ENCODE measurements at regions not wholly inside any gene's neighbourhood (a gene's known extent, or its start where the extent isn't known, plus 50 kb on each side); places are given as distances from the start of the nearest gene placed in this dataset.

- H3K4me1 ChIP-seq (ENCODE audit: insufficient read depth, low read length): no peaks in the 10 kb centered on the region
- ChIA-PET POLR2A (ENCODE audit: partially characterized antibody) (no interaction called here), CTCF (ENCODE audit: partially characterized antibody) (no interaction called here)
- intact Hi-C loops (cut with micrococcal nuclease): no loop called here
- H3K9me3 Mint-ChIP-seq: peaks cover 0 to 1% (median 0%) of the 10 kb centered on the region in 8 donors
- H3K4me3 ChIP-seq (ENCODE audit: low read length in 2 of 2): no peak overlapping the region
- H3K27ac ChIP-seq (ENCODE audit: low read depth, low read length): no peak overlapping the region
- no peaks in the 10 kb centered on the region for H3K36me3 Mint-ChIP-seq
- peaks cover 10 to 14% of the 10 kb centered on the region in 2 donors for H3K27me3 Mint-ChIP-seq
- H3K27me3 ChIP-seq (ENCODE audit: insufficient read depth, low read length): no peaks in the 10 kb centered on the region
- DNase-seq: no peak
- H3K9me3 ChIP-seq (ENCODE audit: control insufficient read depth in 1 of 2, low read length in 2 of 2): no peaks in the 10 kb centered on the region
- H3K36me3 ChIP-seq (ENCODE audit: insufficient read depth, low read length): no peaks in the 10 kb centered on the region
- no peak overlapping the region for H3K4me3 Mint-ChIP-seq
- H3K4me1 Mint-ChIP-seq: no peaks in the 10 kb centered on the region
- H3K27ac Mint-ChIP-seq: no peak overlapping the region
These were observed 86.5 kb upstream of the GRB10 start for GRCh38 chr7:50869108-50869725.

DNA sequence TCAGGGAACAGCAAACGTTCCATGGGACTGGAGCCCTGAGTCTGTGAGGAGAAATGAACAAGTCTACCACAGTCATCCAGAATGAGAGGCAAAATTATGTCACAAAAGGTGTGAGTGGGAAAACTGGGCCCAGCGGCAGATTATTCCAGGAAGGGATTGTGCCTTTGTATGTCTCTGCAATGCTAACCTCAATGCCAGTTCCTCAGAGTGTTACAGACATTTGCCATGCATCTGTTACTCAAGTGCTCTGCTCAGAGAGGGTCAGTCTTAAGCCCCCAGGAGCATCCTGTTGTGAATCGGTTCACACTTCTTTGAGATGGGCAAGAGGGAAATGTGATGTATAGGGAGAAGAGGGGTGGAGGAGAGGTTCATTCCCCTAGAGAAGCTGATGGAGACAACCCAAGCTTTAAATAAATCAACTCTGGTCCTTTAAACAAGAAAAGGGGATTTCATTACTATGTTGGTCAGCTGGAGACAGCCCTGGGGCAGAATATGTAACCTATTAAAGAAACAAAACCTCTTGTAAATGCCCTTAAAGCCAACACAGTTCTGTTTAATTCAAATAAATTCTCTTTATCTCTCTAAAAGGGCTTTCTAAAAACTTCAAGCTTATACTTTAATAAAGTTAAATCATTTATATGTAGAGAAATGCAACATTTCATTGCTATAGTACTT, 85.9 kb upstream of the GRB10 start:
- Mint-ChIP-seq H3K4me3 (no peak overlapping the region), H3K9me3 (peaks cover 0 to 1% (median 0%) of the 10 kb centered on the region in 8 donors), H3K4me1 (no peaks in the 10 kb centered on the region), H3K27me3 (peaks cover 8 to 11% of the 10 kb centered on the region in 2 donors), H3K27ac (no peak overlapping the region), H3K36me3 (no peaks in the 10 kb centered on the region)
- H3K4me1 ChIP-seq (ENCODE audit: insufficient read depth, low read length): no peaks in the 10 kb centered on the region
- CTCF ChIA-PET (ENCODE audit: partially characterized antibody): no interaction called here
- no peaks in the 10 kb centered on the region for H3K36me3 ChIP-seq (ENCODE audit: insufficient read depth, low read length)
- H3K4me3 ChIP-seq (ENCODE audit: low read length in 2 of 2): no peak overlapping the region
- no peak overlapping the region for H3K27ac ChIP-seq (ENCODE audit: low read depth, low read length)
- intact Hi-C loops (cut with micrococcal nuclease): no loop called here
- DNase-seq: no peak
- H3K27me3 ChIP-seq (ENCODE audit: insufficient read depth, low read length): no peaks in the 10 kb centered on the region
- POLR2A ChIA-PET (ENCODE audit: partially characterized antibody): no interaction called here
- no peaks in the 10 kb centered on the region for H3K9me3 ChIP-seq (ENCODE audit: control insufficient read depth in 1 of 2, low read length in 2 of 2)

- peaks cover 5% of the 10 kb centered on the region in 2 donors for H3K27me3 Mint-ChIP-seq
These were observed 84.3 kb upstream of the GRB10 start for GRCh38 chr7:50867034-50867356.

DNA sequence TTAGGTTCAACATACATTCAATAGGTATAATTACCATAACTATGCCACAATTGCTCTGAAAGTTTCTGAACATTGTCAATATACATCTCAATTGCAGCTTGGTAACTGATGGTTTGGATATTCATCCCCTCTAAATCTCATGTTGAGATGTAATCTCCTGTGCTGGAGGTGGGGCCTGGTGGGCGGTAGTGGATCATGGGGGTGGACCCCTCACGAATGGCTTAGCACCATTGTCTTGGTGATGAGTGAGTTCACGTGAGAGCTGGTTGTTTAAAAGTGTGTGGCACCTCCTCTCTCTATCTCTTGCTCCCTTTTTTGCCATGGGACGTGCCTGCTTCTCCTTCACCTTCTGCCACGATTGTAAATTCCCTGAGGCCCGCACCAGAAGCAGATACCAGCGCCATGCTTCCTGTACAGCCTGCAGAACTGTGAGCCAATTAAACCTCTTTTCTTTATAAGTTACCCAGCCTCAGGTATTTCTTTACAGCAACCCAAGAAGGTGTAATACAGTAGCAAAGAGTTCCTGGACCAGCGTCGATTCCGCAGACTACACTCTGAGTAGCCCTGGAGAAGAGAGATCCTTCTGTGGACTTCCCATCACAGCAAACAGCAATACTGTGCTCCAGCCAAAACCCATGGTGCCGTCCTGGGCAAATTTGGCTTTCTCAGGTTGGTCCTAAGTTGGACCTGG, 83.8 kb upstream of the GRB10 start:
- no peak for DNase-seq
- peaks cover 0 to 1% (median 0%) of the 10 kb centered on the region in 8 donors for H3K9me3 Mint-ChIP-seq
- ChIA-PET CTCF (ENCODE audit: partially characterized antibody) (no interaction called here), POLR2A (ENCODE audit: partially characterized antibody) (no interaction called here)
- Histone ChIP-seq H3K27me3 (ENCODE audit: insufficient read depth, low read length) (no peaks in the 10 kb centered on the region), H3K4me1 (ENCODE audit: insufficient read depth, low read length) (no peaks in the 10 kb centered on the region), H3K27ac (ENCODE audit: low read depth, low read length) (no peak overlapping the region), H3K9me3 (ENCODE audit: control insufficient read depth in 1 of 2, low read length in 2 of 2) (no peaks in the 10 kb centered on the region), H3K36me3 (ENCODE audit: insufficient read depth, low read length) (no peaks in the 10 kb centered on the region), H3K4me3 (ENCODE audit: low read length in 2 of 2) (no peak overlapping the region)
- intact Hi-C loops (cut with micrococcal nuclease): no loop called here
- H3K4me3 Mint-ChIP-seq: no peak overlapping the region
- no peak overlapping the region for H3K27ac Mint-ChIP-seq
- peaks cover 0 to 3% of the 10 kb centered on the region in 2 donors for H3K27me3 Mint-ChIP-seq
- H3K36me3 Mint-ChIP-seq: no peaks in the 10 kb centered on the region
- H3K4me1 Mint-ChIP-seq: peaks cover 0 to 2% (median under 1%) of the 10 kb centered on the region in 4 donors

More at GRCh38 chr7:50867034-50867356, 84.3 kb upstream of the GRB10 start:
- ChIA-PET POLR2A (ENCODE audit: partially characterized antibody) (no interaction called here), CTCF (ENCODE audit: partially characterized antibody) (no interaction called here)
- H3K27me3 ChIP-seq (ENCODE audit: insufficient read depth, low read length): no peaks in the 10 kb centered on the region
- no peak overlapping the region for H3K4me3 Mint-ChIP-seq
- H3K36me3 Mint-ChIP-seq: no peaks in the 10 kb centered on the region
- no peaks in the 10 kb centered on the region for H3K9me3 ChIP-seq (ENCODE audit: control insufficient read depth in 1 of 2, low read length in 2 of 2)
- no peaks in the 10 kb centered on the region for H3K36me3 ChIP-seq (ENCODE audit: insufficient read depth, low read length)
- no peak overlapping the region for H3K27ac ChIP-seq (ENCODE audit: low read depth, low read length)
- peaks cover 0 to 2% (median under 1%) of the 10 kb centered on the region in 4 donors for H3K4me1 Mint-ChIP-seq
- H3K9me3 Mint-ChIP-seq: peaks cover 0 to 1% (median 0%) of the 10 kb centered on the region in 8 donors
- intact Hi-C loops (cut with micrococcal nuclease): no loop called here
- H3K4me3 ChIP-seq (ENCODE audit: low read length in 2 of 2): no peak overlapping the region
- DNase-seq: no peak
- H3K27ac Mint-ChIP-seq: no peak overlapping the region
- no peaks in the 10 kb centered on the region for H3K4me1 ChIP-seq (ENCODE audit: insufficient read depth, low read length)

DNA sequence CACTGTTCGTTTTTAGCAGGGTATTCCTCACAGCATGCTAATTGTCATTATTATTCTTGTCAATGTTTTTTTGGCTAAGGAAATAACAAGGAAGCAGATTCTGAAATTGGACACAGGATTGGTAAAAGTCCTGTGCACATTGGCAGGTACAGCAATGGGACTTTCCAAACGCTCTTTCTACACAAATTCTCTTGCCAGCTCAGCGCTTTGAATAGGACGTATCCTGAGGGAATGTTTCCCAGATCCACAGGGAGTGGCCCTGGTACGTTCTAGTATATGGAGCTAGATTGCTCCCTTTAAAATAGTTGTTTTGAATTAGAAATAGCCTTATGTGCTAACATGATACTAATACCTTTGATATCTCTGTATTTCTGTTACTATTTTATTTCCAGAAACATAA, 82.8 kb upstream of the GRB10 start:
- no peaks in the 10 kb centered on the region for H3K9me3 ChIP-seq (ENCODE audit: control insufficient read depth in 1 of 2, low read length in 2 of 2)
- Mint-ChIP-seq H3K27me3 (peaks cover 0 to 3% of the 10 kb centered on the region in 2 donors), H3K9me3 (peaks cover 0 to 1% (median 0%) of the 10 kb centered on the region in 8 donors), H3K4me3 (no peak overlapping the region), H3K36me3 (no peaks in the 10 kb centered on the region), H3K27ac (no peak overlapping the region), H3K4me1 (peaks cover 0 to 2% (median under 1%) of the 10 kb centered on the region in 4 donors)
- intact Hi-C loops (cut with micrococcal nuclease): no loop called here
- no peaks in the 10 kb centered on the region for H3K36me3 ChIP-seq (ENCODE audit: insufficient read depth, low read length)
- no peak overlapping the region for H3K27ac ChIP-seq (ENCODE audit: low read depth, low read length)
- no peaks in the 10 kb centered on the region for H3K4me1 ChIP-seq (ENCODE audit: insufficient read depth, low read length)
- H3K27me3 ChIP-seq (ENCODE audit: insufficient read depth, low read length): no peaks in the 10 kb centered on the region
- CTCF ChIA-PET (ENCODE audit: partially characterized antibody): no interaction called here
- H3K4me3 ChIP-seq (ENCODE audit: low read length in 2 of 2): no peak overlapping the region
- DNase-seq: no peak
- POLR2A ChIA-PET (ENCODE audit: partially characterized antibody): no interaction called here

DNA sequence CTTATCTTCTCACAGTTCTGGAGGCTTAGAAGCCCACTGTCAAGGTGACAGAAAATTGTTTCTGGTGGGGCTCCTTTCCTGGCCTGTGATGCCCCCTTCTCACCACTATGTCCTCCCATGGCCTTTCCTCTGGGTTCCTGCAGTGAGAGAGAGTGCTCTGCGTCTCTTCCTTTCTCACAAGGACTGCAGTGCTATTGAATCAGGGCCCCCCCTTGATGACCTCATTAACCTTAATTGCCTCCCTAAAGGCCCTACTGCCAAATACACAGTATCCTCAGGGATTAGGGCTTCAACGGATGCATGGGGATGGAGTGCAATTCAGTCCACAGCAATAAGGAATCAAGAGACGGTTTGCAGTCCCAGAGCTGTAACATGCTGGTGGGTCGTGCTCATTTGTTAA, 82.0 kb upstream of the GRB10 start:
- no peak for DNase-seq
- ChIA-PET CTCF (ENCODE audit: partially characterized antibody) (no interaction called here), POLR2A (ENCODE audit: partially characterized antibody) (no interaction called here)
- H3K27ac ChIP-seq (ENCODE audit: low read depth, low read length): no peak overlapping the region
- no peak overlapping the region for H3K4me3 Mint-ChIP-seq
- H3K27me3 Mint-ChIP-seq: peaks cover 0 to 3% of the 10 kb centered on the region in 2 donors
- peaks cover 0 to 1% (median 0%) of the 10 kb centered on the region in 8 donors for H3K9me3 Mint-ChIP-seq
- H3K36me3 Mint-ChIP-seq: no peaks in the 10 kb centered on the region
- H3K4me3 ChIP-seq (ENCODE audit: low read length in 2 of 2): no peak overlapping the region
- H3K9me3 ChIP-seq (ENCODE audit: control insufficient read depth in 1 of 2, low read length in 2 of 2): no peaks in the 10 kb centered on the region
- H3K4me1 ChIP-seq (ENCODE audit: insufficient read depth, low read length): no peaks in the 10 kb centered on the region
- H3K4me1 Mint-ChIP-seq: peaks cover 0 to 2% (median under 1%) of the 10 kb centered on the region in 4 donors
- intact Hi-C loops (cut with micrococcal nuclease): no loop called here
- no peaks in the 10 kb centered on the region for H3K36me3 ChIP-seq (ENCODE audit: insufficient read depth, low read length)
- H3K27me3 ChIP-seq (ENCODE audit: insufficient read depth, low read length): no peaks in the 10 kb centered on the region
- no peak overlapping the region for H3K27ac Mint-ChIP-seq

GRCh38 chr7:50863053-50863452, 80.4 kb upstream of the GRB10 start:
- CTCF ChIA-PET (ENCODE audit: partially characterized antibody): no interaction called here
- H3K27me3 Mint-ChIP-seq: peaks cover 3 to 9% of the 10 kb centered on the region in 2 donors

More at GRCh38 chr7:50863053-50863452, 80.4 kb upstream of the GRB10 start:
- Histone ChIP-seq H3K27ac (ENCODE audit: low read depth, low read length) (no peak overlapping the region), H3K36me3 (ENCODE audit: insufficient read depth, low read length) (no peaks in the 10 kb centered on the region), H3K27me3 (ENCODE audit: insufficient read depth, low read length) (no peaks in the 10 kb centered on the region), H3K4me1 (ENCODE audit: insufficient read depth, low read length) (no peaks in the 10 kb centered on the region), H3K9me3 (ENCODE audit: control insufficient read depth in 1 of 2, low read length in 2 of 2) (no peaks in the 10 kb centered on the region), H3K4me3 (ENCODE audit: low read length in 2 of 2) (no peak overlapping the region)
- H3K4me3 Mint-ChIP-seq: no peak overlapping the region
- H3K4me1 Mint-ChIP-seq: peaks cover 0 to 2% (median under 1%) of the 10 kb centered on the region in 4 donors
- H3K36me3 Mint-ChIP-seq: no peaks in the 10 kb centered on the region
- peaks cover 0 to 1% (median 0%) of the 10 kb centered on the region in 8 donors for H3K9me3 Mint-ChIP-seq
- intact Hi-C loops (cut with micrococcal nuclease): no loop called here
- no peak overlapping the region for H3K27ac Mint-ChIP-seq
- POLR2A ChIA-PET (ENCODE audit: partially characterized antibody): no interaction called here
- DNase-seq: no peak
